Mesenchymal stem cell (in vitro differentiated cells and primary cell): ENCODE measurements at regions not wholly inside any gene's neighbourhood (a gene's known extent, or its start where the extent isn't known, plus 50 kb on each side); places are given as distances from the start of the nearest gene placed in this dataset.

Experiments
- DNase-seq: peaks from one replicate; pipeline ENCODE4 v3.0.0-alpha.2; 2013
- H2AFZ ChIP-seq: one replicate; pipeline ENCODE4 v1.6.1; 2013; ENCODE audit warnings: low read depth, mild to moderate bottlenecking, control low read depth, inconsistent platforms, low read length, moderate library complexity
- H2AK5ac ChIP-seq: 2 replicates; pipeline ENCODE4 v1.6.1; 2013; ENCODE audit warnings: low read length, moderate library complexity, mild to moderate bottlenecking, inconsistent platforms; ENCODE audit not compliant: severe bottlenecking
- H2BK120ac ChIP-seq: one replicate; pipeline ENCODE4 v1.6.1; 2013; ENCODE audit warnings: low read depth, mild to moderate bottlenecking, inconsistent platforms, low read length, moderate library complexity
- H2BK12ac ChIP-seq, 2 experiments: one replicate each; pipeline ENCODE4 v1.6.1; 2013; ENCODE audit warnings: inconsistent platforms in 2 of 2, low read length in 2 of 2, mild to moderate bottlenecking in 2 of 2, moderate library complexity in 2 of 2, control low read depth in 1 of 2
- H2BK15ac ChIP-seq: one replicate; pipeline ENCODE4 v1.6.1; 2013; ENCODE audit warnings: mild to moderate bottlenecking, low read depth, inconsistent platforms; ENCODE audit not compliant: poor library complexity, severe bottlenecking
- H2BK5ac ChIP-seq: 2 replicates; pipeline ENCODE4 v1.6.1; 2013; ENCODE audit warnings: low read depth, mild to moderate bottlenecking, low read length, control low read depth, inconsistent platforms; ENCODE audit not compliant: poor library complexity, severe bottlenecking
- H3K14ac ChIP-seq, 2 experiments: one replicate each; pipeline ENCODE4 v1.6.1; 2013; ENCODE audit warnings: inconsistent platforms in 2 of 2, low read length in 2 of 2, control low read depth in 1 of 2, mild to moderate bottlenecking in 1 of 2, moderate library complexity in 1 of 2
- H3K18ac ChIP-seq, 2 experiments: one replicate each; pipeline ENCODE4 v1.6.1; 2013; ENCODE audit warnings: inconsistent platforms in 2 of 2, low read length in 2 of 2, control low read depth in 1 of 2, low read depth in 1 of 2, mild to moderate bottlenecking in 1 of 2
- H3K23ac ChIP-seq, 2 experiments: one replicate each; pipeline ENCODE4 v1.6.1; 2013; ENCODE audit warnings: inconsistent platforms in 2 of 2, low read length in 2 of 2, mild to moderate bottlenecking in 2 of 2, moderate library complexity in 2 of 2, control low read depth in 1 of 2
- H3K27ac ChIP-seq: 2 replicates; pipeline ENCODE4 v1.5.1; 2013; ENCODE audit warnings: mild to moderate bottlenecking, moderate library complexity, low read length, control low read depth, inconsistent platforms; ENCODE audit not compliant: poor library complexity, severe bottlenecking
- H3K27me3 ChIP-seq, 2 experiments: 2 replicates each; pipeline versions ENCODE4 v1.6.1 to v1.7.0; 2013; ENCODE audit warnings: low read length in 2 of 2, mild to moderate bottlenecking in 2 of 2, moderate library complexity in 2 of 2, control low read depth in 1 of 2, inconsistent platforms in 1 of 2; ENCODE audit not compliant: control insufficient read depth in 1 of 2, insufficient read depth in 1 of 2
- H3K36me3 ChIP-seq, 2 experiments: 2 replicates each; pipeline versions ENCODE4 v1.6.1 to v1.7.0; 2013; ENCODE audit warnings: low read length in 2 of 2, control low read depth in 1 of 2, inconsistent platforms in 1 of 2, low read depth in 1 of 2, mild to moderate bottlenecking in 1 of 2; ENCODE audit not compliant: insufficient read depth in 2 of 2, control insufficient read depth in 1 of 2
- H3K4ac ChIP-seq, 2 experiments: one replicate each; pipeline ENCODE4 v1.6.1; 2013; ENCODE audit warnings: inconsistent platforms in 2 of 2, low read length in 2 of 2, mild to moderate bottlenecking in 2 of 2, moderate library complexity in 2 of 2, control low read depth in 1 of 2, low read depth in 1 of 2
- H3K4me1 ChIP-seq: 2 replicates; pipeline ENCODE4 v1.6.1; 2013; ENCODE audit warnings: low read depth, low read length, control low read depth; ENCODE audit not compliant: control insufficient read depth, insufficient read depth
- H3K4me2 ChIP-seq: 2 replicates; pipeline ENCODE4 v1.6.1; 2013; ENCODE audit warnings: low read length, mild to moderate bottlenecking, inconsistent platforms; ENCODE audit not compliant: poor library complexity, severe bottlenecking
- H3K4me3 ChIP-seq, 2 experiments: 2 replicates each; pipeline versions ENCODE4 v1.5.1 to v1.7.0; 2013; ENCODE audit warnings: low read length in 2 of 2, mild to moderate bottlenecking in 2 of 2, control low read depth in 1 of 2, low read depth in 1 of 2; ENCODE audit not compliant: insufficient read depth in 1 of 2
- H3K79me1 ChIP-seq: replicated peaks from 2 replicates; pipeline ENCODE4 v1.6.1; 2013; ENCODE audit warnings: mild to moderate bottlenecking, control low read depth, low read length, inconsistent platforms; ENCODE audit not compliant: poor library complexity, severe bottlenecking
- H3K9ac ChIP-seq: 2 replicates; pipeline ENCODE4 v1.7.0; 2013; ENCODE audit warnings: mild to moderate bottlenecking, low read length, moderate library complexity
- H3K9me3 ChIP-seq: 2 replicates; pipeline ENCODE4 v1.7.0; 2013; ENCODE audit warnings: mild to moderate bottlenecking, low read length; ENCODE audit not compliant: control insufficient read depth
- H4K8ac ChIP-seq: one replicate; pipeline ENCODE4 v1.6.1; 2013; ENCODE audit warnings: inconsistent platforms, mild to moderate bottlenecking, low read length, moderate library complexity
- H4K91ac ChIP-seq: one replicate; pipeline ENCODE4 v1.6.1; 2013; ENCODE audit warnings: mild to moderate bottlenecking, low read length, inconsistent platforms
- WGBS: methylation state at CpG from one replicate; pipeline ENCODE4 v1.1.7; 2013; ENCODE audit warnings: mixed read lengths; 5-methylcytosine and 5-hydroxymethylcytosine counted together

- Histone ChIP-seq H4K91ac (no peak overlapping the region), H3K9me3 (no peaks in the 10 kb centered on the region), H3K4me2 (no peak overlapping the region), H3K79me1 (no peaks in the 10 kb centered on the region), H3K36me3 (no peaks in the 10 kb centered on the region), H2AFZ (no peak overlapping the region), H2BK15ac (no peak overlapping the region), H2BK120ac (no peak overlapping the region), H3K23ac (no peak overlapping the region), H3K18ac (no peak overlapping the region), H2AK5ac (no peak overlapping the region), H2BK5ac (no peak overlapping the region), H3K9ac (no peak overlapping the region), H3K27me3 (no peaks in the 10 kb centered on the region), H3K14ac (no peak overlapping the region), H2BK12ac (no peak overlapping the region), H3K4ac (no peak overlapping the region), H4K8ac (no peak overlapping the region), H3K27ac (no peak overlapping the region), H3K4me1 (no peaks in the 10 kb centered on the region), H3K4me3 (no peak overlapping the region)
- DNase-seq: no peak
- no CpG with 5 or more reads among the region's 2 CpGs for WGBS
Observed at GRCh38 chr6:71672876-71673275, 213.5 kb upstream of the RIMS1 start.

- Histone ChIP-seq H3K23ac (no peak overlapping the region), H3K14ac (no peak overlapping the region), H4K8ac (no peak overlapping the region), H2AK5ac (no peak overlapping the region), H3K36me3 (no peaks in the 10 kb centered on the region), H2BK5ac (no peak overlapping the region), H3K4me1 (no peaks in the 10 kb centered on the region), H3K9me3 (no peaks in the 10 kb centered on the region), H3K4me3 (no peak overlapping the region), H3K4ac (no peak overlapping the region), H2BK120ac (no peak overlapping the region), H2BK15ac (no peak overlapping the region), H3K79me1 (no peaks in the 10 kb centered on the region), H2BK12ac (no peak overlapping the region), H3K4me2 (no peak overlapping the region), H2AFZ (no peak overlapping the region), H3K18ac (no peak overlapping the region), H4K91ac (no peak overlapping the region), H3K27ac (no peak overlapping the region), H3K9ac (no peak overlapping the region), H3K27me3 (no peaks in the 10 kb centered on the region)
- 17% methylated on average over 1 of the region's 1 CpG for WGBS
- no peak for DNase-seq
Observed at GRCh38 chr6:71675386-71675785, 211.0 kb upstream of the RIMS1 start.

GRCh38 chr6:71676298-71676697, 210.1 kb upstream of the RIMS1 start:
- H2BK120ac ChIP-seq: no peak overlapping the region
- no peaks in the 10 kb centered on the region for H3K36me3 ChIP-seq
- DNase-seq: no peak
- no peak overlapping the region for H2BK12ac ChIP-seq
- no peak overlapping the region for H4K8ac ChIP-seq
- H3K14ac ChIP-seq: no peak overlapping the region
- H3K4me3 ChIP-seq: no peak overlapping the region
- no peaks in the 10 kb centered on the region for H3K79me1 ChIP-seq
- no peaks in the 10 kb centered on the region for H3K9me3 ChIP-seq
- no peaks in the 10 kb centered on the region for H3K4me1 ChIP-seq
- H3K18ac ChIP-seq: no peak overlapping the region
- no peak overlapping the region for H2AK5ac ChIP-seq
- no peak overlapping the region for H2BK5ac ChIP-seq
- H3K4me2 ChIP-seq: no peak overlapping the region
- no peak overlapping the region for H3K23ac ChIP-seq
- H3K4ac ChIP-seq: no peak overlapping the region
- H3K27ac ChIP-seq: no peak overlapping the region
- H3K9ac ChIP-seq: no peak overlapping the region
- no peak overlapping the region for H2BK15ac ChIP-seq
- H4K91ac ChIP-seq: no peak overlapping the region
- no peak overlapping the region for H2AFZ ChIP-seq
- no peaks in the 10 kb centered on the region for H3K27me3 ChIP-seq

- H2AK5ac ChIP-seq: no peak overlapping the region
- H3K14ac ChIP-seq: no peak overlapping the region
- no peak overlapping the region for H3K27ac ChIP-seq
- H3K18ac ChIP-seq: no peak overlapping the region
- H2BK120ac ChIP-seq: no peak overlapping the region
- no peaks in the 10 kb centered on the region for H3K36me3 ChIP-seq
- H3K9me3 ChIP-seq: no peaks in the 10 kb centered on the region
- no peaks in the 10 kb centered on the region for H3K4me1 ChIP-seq
- no peak overlapping the region for H3K9ac ChIP-seq
- 81% methylated on average over 2 of the region's 3 CpGs for WGBS
- H3K4me3 ChIP-seq: no peak overlapping the region
- no peaks in the 10 kb centered on the region for H3K79me1 ChIP-seq
- H2BK5ac ChIP-seq: no peak overlapping the region
- no peak overlapping the region for H2BK15ac ChIP-seq
- H3K27me3 ChIP-seq: no peaks in the 10 kb centered on the region
- H4K8ac ChIP-seq: no peak overlapping the region
- H2BK12ac ChIP-seq: no peak overlapping the region
- DNase-seq: no peak
- H3K4me2 ChIP-seq: no peak overlapping the region
- H2AFZ ChIP-seq: no peak overlapping the region
- no peak overlapping the region for H4K91ac ChIP-seq
- no peak overlapping the region for H3K4ac ChIP-seq
- H3K23ac ChIP-seq: no peak overlapping the region
Observed at GRCh38 chr6:71678091-71678490, 208.3 kb upstream of the RIMS1 start.
